ENCODE measurements at regions not wholly inside any gene's neighbourhood (a gene's known extent, or its start where the extent isn't known, plus 50 kb on each side); places are given as distances from the start of the nearest gene placed in this dataset.

DNA sequence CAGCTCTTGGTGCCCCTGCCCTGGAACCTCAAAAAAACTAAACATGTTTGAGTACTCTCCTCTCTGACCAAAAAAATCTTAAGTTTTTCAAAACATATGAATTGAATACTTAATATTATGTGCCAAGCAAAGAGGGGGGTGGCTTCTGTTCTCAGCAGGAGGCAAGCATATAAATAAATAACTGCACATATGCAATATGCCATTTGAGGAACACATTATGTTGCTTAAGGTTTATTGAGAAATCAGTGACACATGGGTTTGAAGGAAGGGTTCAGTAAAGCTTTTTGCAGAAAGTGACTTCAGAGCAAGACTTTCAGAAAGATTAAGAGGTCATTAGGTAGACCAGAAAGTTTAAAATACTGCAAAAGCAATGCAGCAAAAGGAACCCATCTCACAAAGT is 429.2 kb downstream of the TDRD15 start:
- Histone ChIP-seq H3K36me3 (ENCODE audit: insufficient read depth) (no peaks in the 10 kb centered on the region), H3K4me3 (ENCODE audit: low read depth, low read length) (no peak overlapping the region), H3K27ac (ENCODE audit: low read depth) (no peak overlapping the region), H3K4me1 (ENCODE audit: insufficient read depth) (no peaks in the 10 kb centered on the region)
- no peak for DNase-seq (ENCODE audit: extremely low spot score)

DNA sequence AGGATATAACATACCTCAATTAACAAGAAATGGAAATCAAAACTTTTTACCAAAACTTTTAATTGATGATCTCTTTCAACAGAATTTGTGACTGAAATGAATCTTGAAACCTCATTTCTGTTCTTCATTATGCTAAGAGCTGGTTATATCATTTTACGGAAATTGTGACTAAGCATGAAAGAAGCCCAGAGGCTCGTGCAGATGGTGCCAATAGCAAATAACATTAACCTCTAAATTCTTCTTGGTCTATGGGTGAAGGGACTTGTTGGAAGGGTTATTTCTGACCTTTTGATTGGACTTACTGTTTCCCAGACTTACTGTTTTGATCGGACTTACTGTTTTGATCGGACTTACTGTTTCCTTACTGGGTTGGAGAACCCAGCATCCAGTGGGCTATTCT is 435.6 kb downstream of the TDRD15 start:
- H3K4me3 ChIP-seq (ENCODE audit: low read depth, low read length), result no peak overlapping the region
- no peaks in the 10 kb centered on the region for H3K4me1 ChIP-seq (ENCODE audit: insufficient read depth)
- 79% methylated on average over 4 of the region's 4 CpGs for WGBS
- no peaks in the 10 kb centered on the region for H3K36me3 ChIP-seq (ENCODE audit: insufficient read depth)
- DNase-seq (ENCODE audit: extremely low spot score), result no peak
- H3K27ac ChIP-seq (ENCODE audit: low read depth), result no peak overlapping the region

DNA sequence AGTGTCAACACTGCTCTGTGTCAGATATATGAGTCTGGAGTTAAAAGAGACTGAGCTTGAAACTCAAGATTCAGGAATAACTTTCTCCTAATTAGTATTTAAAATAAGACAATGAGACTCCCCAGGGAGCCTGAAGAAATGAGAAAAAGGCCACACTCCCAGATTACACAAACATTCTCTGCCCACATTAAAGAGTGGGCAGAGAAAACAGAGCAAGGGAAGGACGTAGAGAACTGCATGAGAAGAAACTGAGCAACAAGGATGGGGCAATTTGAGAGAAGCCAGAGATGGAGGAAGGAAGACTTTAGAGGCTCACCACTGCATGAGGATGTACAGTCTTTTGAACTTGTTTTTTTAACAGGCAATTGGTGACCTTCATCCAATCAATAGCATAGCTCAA is 438.2 kb downstream of the TDRD15 start:
- Histone ChIP-seq H3K4me3 (ENCODE audit: low read depth, low read length) (no peak overlapping the region), H3K4me1 (ENCODE audit: insufficient read depth) (no peaks in the 10 kb centered on the region), H3K27ac (ENCODE audit: low read depth) (no peak overlapping the region), H3K36me3 (ENCODE audit: insufficient read depth) (no peaks in the 10 kb centered on the region)
- 0% methylated on average over 1 of the region's 1 CpG for WGBS
- DNase-seq (ENCODE audit: extremely low spot score), result no peak

DNA sequence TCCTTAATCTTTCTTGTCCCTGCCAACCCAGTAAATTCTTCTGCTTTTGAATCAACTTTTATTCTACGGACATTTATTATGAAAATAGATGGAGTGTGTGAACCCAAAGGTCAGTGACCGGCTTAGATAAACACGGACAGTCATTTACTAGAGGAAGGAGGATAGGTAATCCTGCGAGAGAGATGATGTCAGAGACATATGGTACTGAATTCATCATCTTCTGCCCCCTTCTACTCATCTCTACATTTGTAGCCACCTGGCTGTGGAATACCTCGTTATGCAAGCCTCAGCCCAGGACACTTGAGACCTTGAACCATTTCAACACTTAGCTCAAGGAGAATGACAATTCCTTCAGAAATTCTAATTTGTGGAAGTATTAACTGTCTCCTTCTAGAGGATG is 443.6 kb downstream of the TDRD15 start:
- Histone ChIP-seq H3K4me3 (ENCODE audit: low read depth, low read length) (no peak overlapping the region), H3K27ac (ENCODE audit: low read depth) (no peak overlapping the region), H3K36me3 (ENCODE audit: insufficient read depth) (no peaks in the 10 kb centered on the region), H3K4me1 (ENCODE audit: insufficient read depth) (no peaks in the 10 kb centered on the region)
- no peak for DNase-seq (ENCODE audit: extremely low spot score)
- WGBS, result 28% methylated on average over 5 of the region's 5 CpGs

DNA sequence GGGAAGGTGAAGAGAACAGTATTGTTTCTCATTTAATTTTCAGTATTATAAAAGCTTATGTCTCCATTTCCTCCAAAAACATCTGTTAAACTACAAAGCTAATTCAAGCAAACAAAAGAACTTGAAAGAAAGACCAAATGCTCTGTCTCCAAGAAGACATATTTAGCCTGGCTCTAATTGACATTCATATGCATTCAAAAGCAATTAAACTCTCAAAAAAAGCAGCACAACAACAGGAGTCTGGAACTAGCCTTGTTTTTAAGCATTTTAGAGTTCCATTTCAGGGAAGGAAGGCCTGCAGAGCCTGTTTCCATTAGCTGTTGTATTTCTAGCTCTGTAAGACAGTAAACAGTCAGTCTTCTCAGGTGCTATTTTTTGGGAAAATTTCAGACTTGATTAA is 447.9 kb downstream of the TDRD15 start:
- no peaks in the 10 kb centered on the region for H3K4me1 ChIP-seq (ENCODE audit: insufficient read depth)
- no peaks in the 10 kb centered on the region for H3K36me3 ChIP-seq (ENCODE audit: insufficient read depth)
- no peak overlapping the region for H3K4me3 ChIP-seq (ENCODE audit: low read depth, low read length)
- H3K27ac ChIP-seq (ENCODE audit: low read depth), result no peak overlapping the region
- no peak for DNase-seq (ENCODE audit: extremely low spot score)

DNA sequence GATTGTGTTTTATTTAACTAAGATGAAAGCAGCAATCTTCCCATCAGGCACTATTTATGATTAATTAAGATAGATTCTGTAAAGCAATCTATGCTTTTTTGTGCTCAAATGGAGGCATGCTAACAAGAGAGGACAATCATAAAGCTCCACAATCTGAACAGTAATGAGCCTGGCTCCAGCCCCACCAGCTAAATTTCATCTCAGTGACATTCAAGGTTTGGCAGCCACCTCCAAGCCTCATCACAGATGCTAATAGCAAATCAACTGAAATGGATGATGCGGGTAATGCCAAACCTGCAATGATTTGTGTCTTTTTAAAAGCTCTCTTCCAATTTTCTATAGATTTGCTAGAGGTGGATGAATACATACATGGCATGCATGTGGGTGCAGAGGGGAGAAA is 456.6 kb downstream of the TDRD15 start:
- Histone ChIP-seq H3K4me3 (ENCODE audit: low read depth, low read length) (no peak overlapping the region), H3K27ac (ENCODE audit: low read depth) (no peak overlapping the region), H3K4me1 (ENCODE audit: insufficient read depth) (no peaks in the 10 kb centered on the region), H3K36me3 (ENCODE audit: insufficient read depth) (no peaks in the 10 kb centered on the region)
- DNase-seq (ENCODE audit: extremely low spot score), result no peak
- WGBS, result 94% methylated on average over 1 of the region's 1 CpG

DNA sequence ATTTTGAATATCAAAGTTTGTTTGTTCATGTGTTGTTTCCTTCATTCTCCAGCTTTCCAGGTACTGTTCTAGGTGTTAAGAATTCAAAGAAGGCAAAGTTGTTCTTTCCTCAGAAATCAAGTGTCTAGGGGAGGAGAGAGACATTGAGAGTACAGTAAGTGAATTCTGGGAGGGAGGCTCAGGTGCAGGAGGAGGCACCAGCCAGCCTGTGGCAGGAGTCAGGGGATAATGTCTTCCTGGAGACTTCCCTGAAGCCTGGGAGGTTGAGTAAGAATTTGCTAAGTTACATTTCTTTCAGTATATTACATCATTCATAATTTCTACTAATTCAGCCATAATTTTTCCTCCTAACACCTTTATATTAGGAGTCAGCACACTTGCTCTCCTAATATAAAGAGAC is 462.1 kb downstream of the TDRD15 start:
- Histone ChIP-seq H3K36me3 (ENCODE audit: insufficient read depth) (no peaks in the 10 kb centered on the region), H3K27ac (ENCODE audit: low read depth) (no peak overlapping the region), H3K4me1 (ENCODE audit: insufficient read depth) (no peaks in the 10 kb centered on the region), H3K4me3 (ENCODE audit: low read depth, low read length) (no peak overlapping the region)
- DNase-seq (ENCODE audit: extremely low spot score), result no peak

DNA sequence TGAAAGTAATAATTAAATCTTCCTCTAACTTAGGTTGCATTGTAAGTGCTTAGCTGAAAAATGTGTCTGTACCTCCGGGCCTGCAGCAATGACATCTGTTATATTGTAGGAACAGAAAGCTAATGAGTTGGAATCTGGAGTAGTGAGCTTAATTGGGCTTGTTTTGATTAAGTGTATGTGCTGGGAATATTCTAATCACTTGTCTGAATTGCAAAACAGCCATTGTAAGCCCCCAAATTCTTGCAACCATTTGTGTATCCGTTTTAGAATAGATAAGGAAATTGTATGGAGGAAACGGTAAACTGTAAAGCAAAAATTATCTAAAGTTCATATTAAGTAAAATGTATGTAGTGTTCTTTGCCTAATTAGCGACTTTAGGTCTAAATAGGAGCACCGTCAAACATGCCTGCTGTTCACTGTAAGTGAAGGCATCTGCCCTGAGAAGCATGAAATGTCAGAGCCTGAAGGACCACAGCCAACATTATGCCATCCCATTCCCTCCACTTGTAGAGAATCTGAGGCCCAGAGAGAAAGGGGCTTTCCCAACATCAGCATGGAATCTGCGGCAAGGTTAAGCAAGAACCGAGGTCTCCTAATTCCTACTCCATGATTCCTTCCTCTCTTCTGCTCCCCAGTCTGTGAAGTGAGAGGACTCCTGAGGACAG is 466.4 kb downstream of the TDRD15 start:
- no peak for DNase-seq (ENCODE audit: extremely low spot score)
- Histone ChIP-seq H3K27ac (ENCODE audit: low read depth) (no peak overlapping the region), H3K4me3 (ENCODE audit: low read depth, low read length) (no peak overlapping the region), H3K36me3 (ENCODE audit: insufficient read depth) (no peaks in the 10 kb centered on the region), H3K4me1 (ENCODE audit: insufficient read depth) (no peaks in the 10 kb centered on the region)
- 70% methylated on average over 7 of the region's 7 CpGs for WGBS

DNA sequence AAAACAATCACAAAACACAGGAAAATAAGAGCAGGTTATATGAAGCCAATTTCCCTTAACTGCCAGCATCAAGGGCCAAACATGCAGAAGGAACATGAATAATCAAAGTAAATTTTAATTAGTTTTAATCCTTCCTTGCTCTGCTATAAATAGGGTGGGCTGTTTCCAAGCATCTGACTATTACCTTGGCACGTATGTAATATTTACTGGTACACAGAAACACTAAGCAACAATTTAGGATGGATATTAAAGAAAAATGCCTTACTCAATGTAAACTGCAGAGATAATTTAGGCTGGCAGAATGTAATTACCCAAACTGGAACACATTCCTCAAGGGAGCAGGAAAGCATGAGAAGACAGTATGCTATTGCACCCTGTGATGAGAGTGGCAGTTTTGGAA is 468.2 kb downstream of the TDRD15 start:
- Histone ChIP-seq H3K27ac (ENCODE audit: low read depth) (no peak overlapping the region), H3K4me1 (ENCODE audit: insufficient read depth) (no peaks in the 10 kb centered on the region), H3K36me3 (ENCODE audit: insufficient read depth) (no peaks in the 10 kb centered on the region), H3K4me3 (ENCODE audit: low read depth, low read length) (no peak overlapping the region)
- DNase-seq (ENCODE audit: extremely low spot score), result no peak
- WGBS, result 81% methylated on average over 1 of the region's 1 CpG

DNA sequence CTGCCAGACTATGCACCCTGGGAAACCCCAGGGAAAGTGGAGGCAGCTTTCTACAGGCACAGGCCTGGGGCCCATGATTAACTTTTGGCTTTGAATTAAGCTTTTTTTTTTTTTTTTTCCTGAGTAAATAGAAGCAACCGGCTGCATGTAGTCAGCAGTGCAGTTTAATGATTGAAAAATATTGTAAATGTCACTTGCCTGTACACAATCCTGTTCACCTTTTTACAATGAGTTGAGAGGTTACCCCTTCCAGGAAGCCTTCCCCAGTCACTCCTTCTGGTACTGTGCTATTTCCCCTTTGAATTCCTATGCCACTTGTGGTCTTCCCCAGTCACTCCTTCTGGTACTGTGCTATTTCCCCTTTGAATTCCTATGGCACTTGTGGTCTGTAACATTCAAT is 475.6 kb downstream of the TDRD15 start:
- no peak overlapping the region for H3K4me3 ChIP-seq (ENCODE audit: low read depth, low read length)
- DNase-seq (ENCODE audit: extremely low spot score), result no peak
- no peaks in the 10 kb centered on the region for H3K4me1 ChIP-seq (ENCODE audit: insufficient read depth)
- WGBS, result 32% methylated on average over 1 of the region's 1 CpG
- no peaks in the 10 kb centered on the region for H3K36me3 ChIP-seq (ENCODE audit: insufficient read depth)
- no peak overlapping the region for H3K27ac ChIP-seq (ENCODE audit: low read depth)

DNA sequence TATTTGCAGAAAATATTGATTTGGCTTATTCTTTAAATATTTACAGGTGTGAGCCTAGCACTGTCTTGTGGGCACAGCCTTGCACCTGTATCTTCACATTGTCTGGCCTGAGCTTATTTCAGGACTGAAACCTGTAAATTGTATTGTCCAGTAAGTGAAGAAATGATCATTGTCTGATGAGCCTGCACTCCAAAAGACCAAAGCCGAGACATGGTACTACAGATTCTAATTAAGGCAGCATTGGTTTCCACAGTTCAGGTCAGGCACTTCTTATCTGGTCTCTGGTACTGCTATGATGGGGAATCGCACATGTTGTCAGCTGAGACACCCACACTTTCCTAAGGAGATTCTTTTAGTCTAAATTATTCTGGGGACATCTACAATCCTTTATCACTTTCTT is 479.0 kb downstream of the TDRD15 start:
- 90% methylated on average over 2 of the region's 2 CpGs for WGBS
- Histone ChIP-seq H3K4me1 (ENCODE audit: insufficient read depth) (no peaks in the 10 kb centered on the region), H3K4me3 (ENCODE audit: low read depth, low read length) (no peak overlapping the region), H3K27ac (ENCODE audit: low read depth) (no peak overlapping the region), H3K36me3 (ENCODE audit: insufficient read depth) (no peaks in the 10 kb centered on the region)
- DNase-seq (ENCODE audit: extremely low spot score), result no peak

DNA sequence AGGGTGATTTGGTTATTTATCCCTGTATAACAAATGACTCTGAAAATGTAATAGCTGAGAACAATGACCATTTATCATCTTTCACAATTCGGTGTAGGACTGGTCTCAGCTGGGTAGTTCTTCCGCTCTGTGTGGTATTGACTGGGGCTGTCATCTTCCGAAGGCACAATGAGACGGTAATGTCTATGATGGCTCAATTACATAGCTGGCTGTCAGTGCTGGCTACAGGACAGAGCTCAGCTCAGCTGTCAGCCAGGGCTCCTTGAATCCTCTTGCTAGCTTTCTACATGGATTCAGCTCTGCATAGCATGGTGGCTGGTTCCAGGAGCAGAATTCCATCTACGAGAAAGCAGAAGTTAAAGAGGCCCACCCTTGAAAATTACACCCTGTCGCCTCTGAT is 483.8 kb downstream of the TDRD15 start:
- no peak for DNase-seq (ENCODE audit: extremely low spot score)
- Histone ChIP-seq H3K4me3 (ENCODE audit: low read depth, low read length) (no peak overlapping the region), H3K36me3 (ENCODE audit: insufficient read depth) (no peaks in the 10 kb centered on the region), H3K4me1 (ENCODE audit: insufficient read depth) (no peaks in the 10 kb centered on the region), H3K27ac (ENCODE audit: low read depth) (no peak overlapping the region)
- 83% methylated on average over 6 of the region's 6 CpGs for WGBS

DNA sequence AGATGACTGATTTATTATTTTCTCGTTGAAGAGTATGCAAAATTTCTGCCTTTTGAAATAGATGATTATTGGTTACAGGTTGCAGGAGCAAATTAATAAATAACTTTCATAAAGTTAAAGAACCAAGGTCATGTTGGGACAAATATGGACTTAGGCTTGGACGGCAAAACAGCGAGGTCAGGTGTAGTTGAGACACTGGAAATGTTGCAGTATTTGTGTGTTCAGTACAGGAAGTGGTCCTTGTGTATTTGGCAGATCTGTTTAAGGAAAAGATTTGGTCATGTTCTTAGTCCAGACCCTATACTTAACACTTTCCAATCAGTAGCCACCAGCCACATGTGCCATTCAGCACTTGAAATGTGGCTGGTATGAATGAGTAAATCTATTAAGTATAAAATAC is 486.5 kb downstream of the TDRD15 start:
- no peaks in the 10 kb centered on the region for H3K36me3 ChIP-seq (ENCODE audit: insufficient read depth)
- no peak overlapping the region for H3K27ac ChIP-seq (ENCODE audit: low read depth)
- 83% methylated on average over 3 of the region's 3 CpGs for WGBS
- no peaks in the 10 kb centered on the region for H3K4me1 ChIP-seq (ENCODE audit: insufficient read depth)
- no peak for DNase-seq (ENCODE audit: extremely low spot score)
- no peak overlapping the region for H3K4me3 ChIP-seq (ENCODE audit: low read depth, low read length)

DNA sequence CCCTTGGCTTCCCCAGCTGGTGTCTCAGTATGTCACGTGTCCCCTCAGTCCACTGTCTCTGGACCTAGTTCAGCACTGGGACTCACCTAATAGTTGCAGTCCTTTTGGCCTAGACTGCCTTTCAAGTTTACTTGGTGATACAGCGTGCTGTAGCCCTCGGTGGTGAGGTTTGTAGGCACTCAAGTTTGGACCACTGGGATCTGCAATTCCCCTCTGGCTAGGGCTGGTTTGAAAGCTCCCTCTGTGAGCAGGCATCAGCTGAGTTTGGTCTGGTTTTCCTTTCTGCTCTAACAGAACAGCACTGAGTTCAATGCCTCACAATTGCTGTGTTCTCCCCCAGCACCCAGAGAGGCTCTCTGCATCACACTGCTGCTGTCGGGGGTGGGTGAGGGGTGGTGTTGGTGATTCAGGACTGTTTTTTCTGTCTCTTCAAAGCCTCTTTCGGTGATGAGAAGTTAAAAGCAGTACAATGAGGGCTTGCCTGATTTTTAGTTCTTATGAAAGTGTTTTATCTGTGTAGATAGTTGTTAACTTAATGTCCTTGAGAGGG is 494.2 kb downstream of the TDRD15 start:
- WGBS, result 78% methylated on average over 5 of the region's 5 CpGs
- Histone ChIP-seq H3K4me1 (ENCODE audit: insufficient read depth) (no peaks in the 10 kb centered on the region), H3K4me3 (ENCODE audit: low read depth, low read length) (no peak overlapping the region), H3K27ac (ENCODE audit: low read depth) (no peak overlapping the region), H3K36me3 (ENCODE audit: insufficient read depth) (no peaks in the 10 kb centered on the region)
- DNase-seq (ENCODE audit: extremely low spot score), result no peak

DNA sequence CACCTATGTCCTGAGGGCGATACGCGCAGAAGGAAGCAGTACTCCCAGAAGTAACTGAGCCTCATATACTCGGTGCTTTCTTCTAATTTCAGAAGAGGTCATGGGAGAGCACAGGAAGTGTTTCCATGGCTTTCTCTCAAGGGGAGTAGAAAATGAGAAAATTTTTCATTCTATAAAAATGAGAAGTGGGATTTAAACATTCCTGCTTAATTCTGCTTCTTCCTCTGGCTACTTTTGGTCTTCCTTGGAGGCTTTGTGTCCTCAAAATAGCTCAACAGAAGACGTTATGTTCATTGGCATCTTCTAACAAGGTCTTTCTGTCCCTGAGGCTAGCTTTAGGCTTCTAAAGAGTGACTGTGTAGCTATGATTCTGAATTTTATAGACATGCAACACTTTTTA is 497.0 kb downstream of the TDRD15 start:
- WGBS, result 72% methylated on average over 5 of the region's 5 CpGs
- Histone ChIP-seq H3K36me3 (ENCODE audit: insufficient read depth) (no peaks in the 10 kb centered on the region), H3K4me3 (ENCODE audit: low read depth, low read length) (no peak overlapping the region), H3K27ac (ENCODE audit: low read depth) (no peak overlapping the region), H3K4me1 (ENCODE audit: insufficient read depth) (no peaks in the 10 kb centered on the region)
- no peak for DNase-seq (ENCODE audit: extremely low spot score)

All from urinary bladder (tissue), 3 donors.